ENCODE measurements at regions not wholly inside any gene's neighbourhood (a gene's known extent, or its start where the extent isn't known, plus 50 kb on each side); places are given as distances from the start of the nearest gene placed in this dataset.

GRCh38 chr9:103721056-103721455 lies 373.1 kb upstream of the SMC2 start:
- H3K9me3 ChIP-seq: peaks cover 0 to 3% of the 10 kb centered on the region in 2 donors
- in situ Hi-C loops (cut with MboI; ENCODE audit: low pct_ligation_motif_present in 1 of 4, low pct_unique_long_range_greater_than_20kb in 1 of 4, low sequenced_read_pairs in 3 of 4): no loop called here
- intact Hi-C loops (cut with DNase I; ENCODE audit: low total_unique reads): no loop called here
- H3K27me3 ChIP-seq: no peaks in the 10 kb centered on the region
- H3K4me1 ChIP-seq: no peaks in the 10 kb centered on the region
- 54 to 63% methylated on average over 2 of the region's 2 CpGs for WGBS, 2 donors (ENCODE audit: low coverage in 1 of 2)
- no peak overlapping the region for H3K4me3 ChIP-seq
- TF ChIP-seq POLR2A (IDR thresholded peaks at IDR 0.05): no peak
- no peak for TF ChIP-seq POLR2AphosphoS5 (IDR thresholded peaks at IDR 0.05)
- TF ChIP-seq EP300 (IDR thresholded peaks at IDR 0.05; ENCODE audit: low read depth): no peak
- no peak for TF ChIP-seq CTCF (IDR thresholded peaks at IDR 0.05)
- H3K36me3 ChIP-seq: no peaks in the 10 kb centered on the region
- no peak overlapping the region for H3K27ac ChIP-seq
- no peak for DNase-seq

DNA sequence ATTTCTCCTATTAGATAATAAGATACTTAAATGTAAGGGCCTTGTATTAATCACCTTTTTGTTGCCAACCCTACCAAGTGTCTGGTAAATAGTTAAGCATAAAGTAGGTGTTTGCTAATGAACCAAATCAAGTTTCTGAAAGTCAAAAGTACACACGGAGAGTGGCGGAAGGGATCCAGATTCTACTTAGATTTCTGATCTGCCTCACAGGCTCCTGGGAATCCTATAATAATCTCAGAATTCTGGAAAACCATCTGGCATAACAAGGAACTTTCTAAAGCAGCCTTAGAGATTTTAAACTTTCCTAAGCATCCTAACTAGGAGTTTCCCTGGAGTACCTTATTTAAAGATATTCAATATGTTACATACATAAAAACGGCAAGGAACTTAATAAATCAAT lies 363.2 kb upstream of the SMC2 start:
- Histone ChIP-seq H3K27ac (no peak overlapping the region), H3K9me3 (no peaks in the 10 kb centered on the region), H3K36me3 (no peaks in the 10 kb centered on the region), H3K27me3 (no peaks in the 10 kb centered on the region), H3K4me3 (no peak overlapping the region), H3K4me1 (no peaks in the 10 kb centered on the region)
- 73 to 83% methylated on average over 3 of the region's 3 CpGs for WGBS, 2 donors (ENCODE audit: low coverage in 1 of 2)
- no peak for TF ChIP-seq CTCF (IDR thresholded peaks at IDR 0.05)
- no peak for TF ChIP-seq POLR2A (IDR thresholded peaks at IDR 0.05)
- TF ChIP-seq POLR2AphosphoS5 (IDR thresholded peaks at IDR 0.05): no peak
- TF ChIP-seq EP300 (IDR thresholded peaks at IDR 0.05; ENCODE audit: low read depth): no peak
- in situ Hi-C loops (cut with MboI; ENCODE audit: low pct_ligation_motif_present in 1 of 4, low pct_unique_long_range_greater_than_20kb in 1 of 4, low sequenced_read_pairs in 3 of 4) (no loop called here), intact Hi-C loops (cut with DNase I; ENCODE audit: low total_unique reads) (no loop called here)
- no peak for DNase-seq

DNA sequence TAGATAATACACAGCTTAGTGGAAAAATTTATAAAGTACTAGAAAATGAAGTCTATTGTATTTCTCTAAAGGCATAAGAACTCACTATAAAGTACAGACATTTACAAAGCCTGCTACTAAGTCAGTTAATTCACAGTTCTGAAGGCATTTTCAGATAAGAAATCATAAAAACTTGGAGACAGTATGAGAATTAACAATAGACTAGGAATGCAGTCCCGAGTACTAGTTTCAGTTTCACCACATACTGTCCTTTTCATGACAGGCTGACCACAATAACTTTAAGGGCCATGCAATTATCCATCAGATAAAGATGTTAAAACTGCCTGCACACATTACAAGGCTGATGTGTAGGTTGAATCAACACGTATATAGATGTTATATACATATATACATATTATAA lies 362.6 kb upstream of the SMC2 start:
- H3K36me3 ChIP-seq: no peaks in the 10 kb centered on the region
- TF ChIP-seq POLR2AphosphoS5 (IDR thresholded peaks at IDR 0.05): no peak
- TF ChIP-seq POLR2A (IDR thresholded peaks at IDR 0.05): no peak
- no peak for TF ChIP-seq EP300 (IDR thresholded peaks at IDR 0.05; ENCODE audit: low read depth)
- TF ChIP-seq CTCF (IDR thresholded peaks at IDR 0.05): no peak
- H3K4me1 ChIP-seq: no peaks in the 10 kb centered on the region
- 23 to 41% methylated on average over 2 of the region's 2 CpGs for WGBS, 2 donors (ENCODE audit: low coverage in 1 of 2)
- no peak overlapping the region for H3K4me3 ChIP-seq
- no peak for DNase-seq
- in situ Hi-C loops (cut with MboI; ENCODE audit: low pct_ligation_motif_present in 1 of 4, low pct_unique_long_range_greater_than_20kb in 1 of 4, low sequenced_read_pairs in 3 of 4): no loop called here
- no peak overlapping the region for H3K27ac ChIP-seq
- no peaks in the 10 kb centered on the region for H3K9me3 ChIP-seq
- intact Hi-C loops (cut with DNase I; ENCODE audit: low total_unique reads): no loop called here
- H3K27me3 ChIP-seq: no peaks in the 10 kb centered on the region

GRCh38 chr9:103734471-103734870 lies 359.6 kb upstream of the SMC2 start:
- Histone ChIP-seq H3K27me3 (no peaks in the 10 kb centered on the region), H3K36me3 (no peaks in the 10 kb centered on the region), H3K4me3 (no peak overlapping the region), H3K4me1 (no peaks in the 10 kb centered on the region), H3K27ac (no peak overlapping the region), H3K9me3 (no peaks in the 10 kb centered on the region)
- no peak for TF ChIP-seq EP300 (IDR thresholded peaks at IDR 0.05; ENCODE audit: low read depth)
- no peak for TF ChIP-seq POLR2A (IDR thresholded peaks at IDR 0.05)
- no peak for TF ChIP-seq CTCF (IDR thresholded peaks at IDR 0.05)
- TF ChIP-seq POLR2AphosphoS5 (IDR thresholded peaks at IDR 0.05): no peak
- in situ Hi-C loops (cut with MboI; ENCODE audit: low pct_ligation_motif_present in 1 of 4, low pct_unique_long_range_greater_than_20kb in 1 of 4, low sequenced_read_pairs in 3 of 4): no loop called here
- 19 to 50% methylated on average over 1 of the region's 1 CpG for WGBS, 2 donors (ENCODE audit: low coverage in 1 of 2)
- DNase-seq: no peak
- intact Hi-C loops (cut with DNase I; ENCODE audit: low total_unique reads): no loop called here

Measured in transverse colon (tissue), 4 donors.